IPS-18c (cell line): ENCODE measurements at regions not wholly inside any gene's neighbourhood (a gene's known extent, or its start where the extent isn't known, plus 50 kb on each side); places are given as distances from the start of the nearest gene placed in this dataset.

ENCODE experiments used
- H3K4me3 ChIP-seq: 2 replicates; pipeline ENCODE4 v1.7.0; 2013; ENCODE audit warnings: low read depth, mild to moderate bottlenecking, low read length, moderate library complexity; ENCODE audit not compliant: insufficient read depth
- H3K9me3 ChIP-seq: one replicate; pipeline ENCODE4 v1.6.1; 2013; ENCODE audit warnings: mild to moderate bottlenecking, low read length, moderate library complexity; ENCODE audit not compliant: control insufficient read depth, insufficient read depth

DNA sequence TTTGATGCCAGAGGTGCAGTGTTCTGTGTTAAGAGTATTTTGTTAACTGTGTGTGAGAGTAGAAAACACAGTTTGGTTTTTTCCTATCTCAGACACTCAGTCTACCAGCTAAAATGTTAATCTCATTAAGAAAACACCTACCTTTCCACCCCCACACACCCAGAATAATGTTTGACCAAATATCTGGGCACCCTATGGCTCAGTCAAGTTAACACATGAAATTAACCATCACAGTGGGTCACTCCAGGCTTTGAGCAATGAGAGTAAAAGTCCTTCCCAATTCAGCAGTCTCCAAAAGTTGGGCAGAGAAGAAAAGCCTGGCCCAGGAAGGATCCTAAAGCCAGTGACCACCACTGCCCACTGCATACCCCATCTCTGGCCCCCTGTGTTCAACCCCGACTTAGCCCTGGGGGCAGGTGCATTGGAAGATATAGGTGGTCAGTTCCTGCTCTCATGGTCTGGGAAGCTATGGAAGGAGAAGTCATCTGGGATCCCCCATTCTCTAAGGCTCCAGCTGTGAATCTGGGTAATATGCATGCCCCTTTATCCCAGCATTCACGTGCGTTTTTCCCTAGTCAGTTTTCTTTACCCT lies 50.2 kb upstream of the CSF3R start:
- H3K4me3 ChIP-seq: no peak overlapping the region
- no peaks in the 10 kb centered on the region for H3K9me3 ChIP-seq
